ENCODE measurements at regions not wholly inside any gene's neighbourhood (a gene's known extent, or its start where the extent isn't known, plus 50 kb on each side); places are given as distances from the start of the nearest gene placed in this dataset.

GRCh38 chr2:76019128-76019527 lies 308.4 kb upstream of the GCFC2 start:
- Histone ChIP-seq H3K4me1 (ENCODE audit: control insufficient read depth, insufficient read depth, low read length) (no peaks in the 10 kb centered on the region), H3K27ac (ENCODE audit: low read depth, low read length) (no peak overlapping the region)
- H3K27ac Mint-ChIP-seq = no peak overlapping the region

GRCh38 chr2:76009484-76009883 lies 298.8 kb upstream of the GCFC2 start:
- H3K27ac ChIP-seq (ENCODE audit: low read depth, low read length) = peak overlapping the region; percentile 55
- Mint-ChIP-seq H3K27ac (no peak overlapping the region), H3K4me3 (no peak overlapping the region), H3K36me3 (ENCODE audit: low read depth) (no peaks in the 10 kb centered on the region), H3K27me3 (ENCODE audit: insufficient read depth) (no peaks in the 10 kb centered on the region), H3K4me1 (peaks cover 10% of the 10 kb centered on the region), H3K9me3 (no peaks in the 10 kb centered on the region)
- H3K9me3 ChIP-seq (ENCODE audit: control insufficient read depth, low read length) = no peaks in the 10 kb centered on the region
- H3K27me3 ChIP-seq (ENCODE audit: control insufficient read depth, insufficient read depth, low read length, poor library complexity, severe bottlenecking) = no peaks in the 10 kb centered on the region
- no peak overlapping the region for H3K9ac ChIP-seq (ENCODE audit: extremely low read depth, low read length, poor library complexity, severe bottlenecking)
- WGBS, 2 experiments (ENCODE audit: insufficient coverage in 1 of 2, insufficient read length in 1 of 2) = 69 to 87% methylated on average over 2 of the region's 2 CpGs
- no peak overlapping the region for H3K4me3 ChIP-seq (ENCODE audit: low read length)
- H3K36me3 ChIP-seq (ENCODE audit: control insufficient read depth, insufficient read depth, low read length) = no peaks in the 10 kb centered on the region
- TF ChIP-seq CTCF (conservative IDR thresholded peaks at IDR 0.05) = no peak
- no peaks in the 10 kb centered on the region for H3K4me1 ChIP-seq (ENCODE audit: control insufficient read depth, insufficient read depth, low read length)
- DNase-seq = no peak

More at GRCh38 chr2:76019128-76019527, 308.4 kb upstream of the GCFC2 start:
- H3K4me3 ChIP-seq (ENCODE audit: low read length) = no peak overlapping the region
- H3K9ac ChIP-seq (ENCODE audit: extremely low read depth, low read length, poor library complexity, severe bottlenecking) = no peak overlapping the region
- no peak for TF ChIP-seq CTCF (conservative IDR thresholded peaks at IDR 0.05)
- Mint-ChIP-seq H3K27me3 (ENCODE audit: insufficient read depth) (no peaks in the 10 kb centered on the region), H3K36me3 (ENCODE audit: low read depth) (no peaks in the 10 kb centered on the region), H3K4me3 (no peak overlapping the region), H3K4me1 (peaks cover 4% of the 10 kb centered on the region), H3K9me3 (peaks cover under 1% of the 10 kb centered on the region)
- H3K9me3 ChIP-seq (ENCODE audit: control insufficient read depth, low read length) = no peaks in the 10 kb centered on the region
- H3K27me3 ChIP-seq (ENCODE audit: control insufficient read depth, insufficient read depth, low read length, poor library complexity, severe bottlenecking) = no peaks in the 10 kb centered on the region
- DNase-seq = no peak
- WGBS, 2 experiments (ENCODE audit: insufficient coverage in 1 of 2, insufficient read length in 1 of 2) = 78 to 80% methylated on average over 1 to 2 of the region's 2 CpGs
- no peaks in the 10 kb centered on the region for H3K36me3 ChIP-seq (ENCODE audit: control insufficient read depth, insufficient read depth, low read length)

- peak overlapping the region; percentile 1 for H3K27ac Mint-ChIP-seq
- H3K36me3 Mint-ChIP-seq (ENCODE audit: low read depth) = no peaks in the 10 kb centered on the region
- no peak overlapping the region for H3K4me3 Mint-ChIP-seq
- H3K9me3 Mint-ChIP-seq = no peaks in the 10 kb centered on the region
- H3K9me3 ChIP-seq (ENCODE audit: control insufficient read depth, low read length) = no peaks in the 10 kb centered on the region
- no peak for TF ChIP-seq CTCF (conservative IDR thresholded peaks at IDR 0.05)
- H3K9ac ChIP-seq (ENCODE audit: extremely low read depth, low read length, poor library complexity, severe bottlenecking) = no peak overlapping the region
- H3K36me3 ChIP-seq (ENCODE audit: control insufficient read depth, insufficient read depth, low read length) = no peaks in the 10 kb centered on the region
- 56 to 60% methylated on average over 5 to 7 of the region's 7 CpGs for WGBS, 2 experiments (ENCODE audit: insufficient coverage in 1 of 2, insufficient read length in 1 of 2)
- peak; percentile 56 for DNase-seq
- no peaks in the 10 kb centered on the region for H3K4me1 ChIP-seq (ENCODE audit: control insufficient read depth, insufficient read depth, low read length)
- peak overlapping the region; percentile 25 for H3K27ac ChIP-seq (ENCODE audit: low read depth, low read length)
- H3K27me3 ChIP-seq (ENCODE audit: control insufficient read depth, insufficient read depth, low read length, poor library complexity, severe bottlenecking) = no peaks in the 10 kb centered on the region
- no peaks in the 10 kb centered on the region for H3K27me3 Mint-ChIP-seq (ENCODE audit: insufficient read depth)
- H3K4me1 Mint-ChIP-seq = peaks cover 10% of the 10 kb centered on the region
- no peak overlapping the region for H3K4me3 ChIP-seq (ENCODE audit: low read length)
Observed at GRCh38 chr2:76008001-76008702, 297.4 kb upstream of the GCFC2 start.
